Muscle of leg (tissue), 3 donors: ENCODE measurements at regions not wholly inside any gene's neighbourhood (a gene's known extent, or its start where the extent isn't known, plus 50 kb on each side); places are given as distances from the start of the nearest gene placed in this dataset.

Source experiments
- DNase-seq: peaks from one replicate; pipeline ENCODE4 v3.0.0; 2013
- H3K27ac ChIP-seq: one replicate; pipeline ENCODE4 v1.5.1; 2013; ENCODE audit warnings: mild to moderate bottlenecking, low read length, control low read depth
- H3K27me3 ChIP-seq: one replicate; pipeline ENCODE4 v1.6.1; 2013; ENCODE audit warnings: low read length; ENCODE audit not compliant: control insufficient read depth, insufficient read depth
- H3K36me3 ChIP-seq: one replicate; pipeline ENCODE4 v1.6.1; 2013; ENCODE audit warnings: low read length; ENCODE audit not compliant: control insufficient read depth, insufficient read depth
- H3K4me1 ChIP-seq: one replicate; pipeline ENCODE4 v1.6.1; 2013; ENCODE audit warnings: low read length; ENCODE audit not compliant: control insufficient read depth, insufficient read depth
- H3K4me3 ChIP-seq: one replicate; pipeline ENCODE4 v1.5.1; 2013; ENCODE audit warnings: low read length, control low read depth
- H3K9me3 ChIP-seq: replicated peaks from 2 replicates; pipeline ENCODE4 v1.6.1; 2013; ENCODE audit warnings: low read depth, low read length; ENCODE audit not compliant: control insufficient read depth
- WGBS: methylation state at CpG from one replicate; pipeline ENCODE4 v1.1.5; 2013; ENCODE audit warnings: missing lambda C conversion rate; ENCODE audit not compliant: insufficient coverage; 5-methylcytosine and 5-hydroxymethylcytosine counted together

GRCh38 chr3:168925568-168925967 lies 737.9 kb downstream of the MECOM start:
- no CpG with 5 or more reads among the region's 1 CpG for WGBS
- H3K4me1 ChIP-seq = no peaks in the 10 kb centered on the region
- no peaks in the 10 kb centered on the region for H3K9me3 ChIP-seq
- H3K4me3 ChIP-seq = no peak overlapping the region
- H3K27me3 ChIP-seq = no peaks in the 10 kb centered on the region
- no peaks in the 10 kb centered on the region for H3K36me3 ChIP-seq
- DNase-seq = no peak
- no peak overlapping the region for H3K27ac ChIP-seq

- Histone ChIP-seq H3K4me3 (no peak overlapping the region), H3K27me3 (no peaks in the 10 kb centered on the region), H3K36me3 (no peaks in the 10 kb centered on the region), H3K27ac (no peak overlapping the region), H3K4me1 (no peaks in the 10 kb centered on the region), H3K9me3 (no peaks in the 10 kb centered on the region)
- peak; percentile 37 for DNase-seq
- no CpG with 5 or more reads among the region's 1 CpG for WGBS
Measured at GRCh38 chr3:168914662-168915061, 748.9 kb downstream of the MECOM start.

GRCh38 chr3:168909260-168909659 lies 754.3 kb downstream of the MECOM start:
- Histone ChIP-seq H3K9me3 (no peaks in the 10 kb centered on the region), H3K27me3 (no peaks in the 10 kb centered on the region), H3K27ac (no peak overlapping the region), H3K4me3 (no peak overlapping the region), H3K36me3 (no peaks in the 10 kb centered on the region), H3K4me1 (no peaks in the 10 kb centered on the region)
- DNase-seq = no peak
- no CpG with 5 or more reads among the region's 1 CpG for WGBS

GRCh38 chr3:168895419-168895818 lies 768.1 kb downstream of the MECOM start:
- H3K36me3 ChIP-seq = no peaks in the 10 kb centered on the region
- H3K4me3 ChIP-seq = no peak overlapping the region
- no peaks in the 10 kb centered on the region for H3K27me3 ChIP-seq
- peaks cover 2% of the 10 kb centered on the region for H3K9me3 ChIP-seq
- no peaks in the 10 kb centered on the region for H3K4me1 ChIP-seq
- WGBS = no CpG with 5 or more reads among the region's 1 CpG
- DNase-seq = no peak
- H3K27ac ChIP-seq = no peak overlapping the region

GRCh38 chr3:168894214-168894613 lies 769.3 kb downstream of the MECOM start:
- no peaks in the 10 kb centered on the region for H3K27me3 ChIP-seq
- H3K9me3 ChIP-seq = peaks cover 2% of the 10 kb centered on the region
- no peaks in the 10 kb centered on the region for H3K4me1 ChIP-seq
- WGBS = no CpG with 5 or more reads among the region's 2 CpGs
- DNase-seq = no peak
- no peak overlapping the region for H3K4me3 ChIP-seq
- no peak overlapping the region for H3K27ac ChIP-seq
- H3K36me3 ChIP-seq = no peaks in the 10 kb centered on the region

- DNase-seq = no peak
- Histone ChIP-seq H3K4me3 (no peak overlapping the region), H3K4me1 (no peaks in the 10 kb centered on the region), H3K27me3 (no peaks in the 10 kb centered on the region), H3K36me3 (no peaks in the 10 kb centered on the region), H3K9me3 (no peaks in the 10 kb centered on the region), H3K27ac (no peak overlapping the region)
- WGBS = no CpG with 5 or more reads among the region's 1 CpG
Measured at GRCh38 chr3:168889666-168890065, 773.8 kb downstream of the MECOM start.

GRCh38 chr3:168888781-168889180 lies 774.7 kb downstream of the MECOM start:
- DNase-seq = no peak
- Histone ChIP-seq H3K4me1 (no peaks in the 10 kb centered on the region), H3K36me3 (no peaks in the 10 kb centered on the region), H3K9me3 (no peaks in the 10 kb centered on the region), H3K27me3 (no peaks in the 10 kb centered on the region), H3K27ac (no peak overlapping the region), H3K4me3 (no peak overlapping the region)
- WGBS = no CpG with 5 or more reads among the region's 2 CpGs

GRCh38 chr3:168885028-168885427 lies 778.5 kb downstream of the MECOM start:
- Histone ChIP-seq H3K4me3 (no peak overlapping the region), H3K4me1 (no peaks in the 10 kb centered on the region), H3K36me3 (no peaks in the 10 kb centered on the region), H3K9me3 (no peaks in the 10 kb centered on the region), H3K27ac (no peak overlapping the region), H3K27me3 (no peaks in the 10 kb centered on the region)
- DNase-seq = no peak
- no CpG with 5 or more reads among the region's 2 CpGs for WGBS

GRCh38 chr3:168884353-168884903 lies 779.1 kb downstream of the MECOM start:
- no CpG with 5 or more reads among the region's 1 CpG for WGBS
- no peak overlapping the region for H3K27ac ChIP-seq
- no peaks in the 10 kb centered on the region for H3K4me1 ChIP-seq
- H3K36me3 ChIP-seq = no peaks in the 10 kb centered on the region
- peak; percentile 90 for DNase-seq
- H3K9me3 ChIP-seq = no peaks in the 10 kb centered on the region
- no peak overlapping the region for H3K4me3 ChIP-seq
- no peaks in the 10 kb centered on the region for H3K27me3 ChIP-seq

GRCh38 chr3:168883145-168883544 lies 780.4 kb downstream of the MECOM start:
- H3K4me3 ChIP-seq = no peak overlapping the region
- WGBS = no CpG with 5 or more reads among the region's 1 CpG
- H3K9me3 ChIP-seq = no peaks in the 10 kb centered on the region
- no peaks in the 10 kb centered on the region for H3K4me1 ChIP-seq
- no peak for DNase-seq
- no peak overlapping the region for H3K27ac ChIP-seq
- H3K36me3 ChIP-seq = no peaks in the 10 kb centered on the region
- H3K27me3 ChIP-seq = no peaks in the 10 kb centered on the region

- H3K4me1 ChIP-seq = no peaks in the 10 kb centered on the region
- DNase-seq = no peak
- H3K36me3 ChIP-seq = no peaks in the 10 kb centered on the region
- no peaks in the 10 kb centered on the region for H3K9me3 ChIP-seq
- H3K4me3 ChIP-seq = no peak overlapping the region
- WGBS = no CpG with 5 or more reads among the region's 3 CpGs
- H3K27ac ChIP-seq = no peak overlapping the region
- no peaks in the 10 kb centered on the region for H3K27me3 ChIP-seq
Measured at GRCh38 chr3:168881804-168882203, 781.7 kb downstream of the MECOM start.
